ENCODE measurements at regions not wholly inside any gene's neighbourhood (a gene's known extent, or its start where the extent isn't known, plus 50 kb on each side); places are given as distances from the start of the nearest gene placed in this dataset.
"Not testable (repeated sequence)": the region's sequence is repeated elsewhere in the genome, so short reads cannot be mapped to it uniquely, and the experiment has no call there.

DNA sequence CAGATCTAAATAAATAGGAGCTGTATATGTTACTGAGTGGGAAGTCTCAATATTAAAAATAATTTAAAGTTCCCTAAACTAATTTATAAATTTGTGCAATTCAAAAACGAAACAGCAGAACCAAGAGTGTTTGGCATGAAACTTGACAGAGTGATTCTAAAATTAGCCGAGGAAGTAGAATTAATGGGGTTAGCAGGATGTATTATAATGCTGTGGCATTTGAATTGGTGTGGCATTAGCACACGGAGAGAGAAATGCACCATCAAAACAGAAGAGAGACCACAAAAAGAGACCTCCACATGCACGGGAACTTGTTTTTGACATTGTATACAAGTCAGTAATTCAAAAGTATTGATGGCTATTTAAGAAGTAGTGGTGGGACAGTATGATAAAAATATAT lies 366.0 kb upstream of the RGS6 start:
- no peak for DNase-seq

DNA sequence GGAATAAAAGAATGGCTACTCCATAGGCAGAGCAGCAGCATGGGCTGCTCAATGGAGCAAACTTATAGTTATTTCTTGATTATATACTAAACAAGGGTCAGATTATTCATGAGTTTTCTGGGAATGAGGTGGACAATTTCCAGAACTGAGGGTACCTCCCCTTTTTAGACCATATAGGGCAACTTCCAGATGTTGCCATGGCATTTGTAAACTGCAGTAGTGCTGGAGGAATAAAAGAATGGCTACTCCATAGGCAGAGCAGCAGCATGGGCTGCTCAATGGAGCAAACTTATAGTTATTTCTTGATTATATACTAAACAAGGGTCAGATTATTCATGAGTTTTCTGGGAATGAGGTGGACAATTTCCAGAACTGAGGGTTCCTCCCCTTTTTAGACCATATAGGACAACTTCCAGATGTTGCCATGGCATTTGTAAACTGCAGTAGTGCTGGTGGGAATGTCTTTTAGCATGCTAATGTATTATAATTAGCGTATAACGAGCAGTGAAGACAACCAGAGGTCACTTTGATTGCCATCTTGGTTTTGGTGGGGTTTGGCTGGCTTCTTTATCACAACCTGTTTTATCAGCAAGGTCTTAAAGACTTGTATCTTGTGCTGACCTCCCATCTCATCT lies 364.6 kb upstream of the RGS6 start:
- not testable (repeated sequence) for DNase-seq

DNA sequence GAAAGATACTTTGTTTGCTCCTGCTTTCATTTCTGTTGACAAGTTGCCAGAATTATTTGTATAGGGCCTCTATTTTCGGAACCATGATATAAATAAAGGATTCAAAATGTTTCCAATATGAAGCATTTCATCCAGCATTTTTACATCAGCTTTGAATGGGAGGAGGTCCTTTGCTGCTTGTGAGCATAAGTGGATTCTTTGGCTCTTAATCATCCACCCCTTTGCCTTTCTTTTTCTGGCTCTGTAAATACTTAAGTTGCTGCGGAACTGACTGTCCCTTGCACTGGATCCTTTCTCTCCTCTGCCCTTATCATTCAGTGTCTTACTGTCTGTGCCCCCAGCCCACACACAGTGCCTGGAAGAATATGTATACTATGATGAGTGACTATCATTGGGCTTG lies 357.3 kb upstream of the RGS6 start:
- peak; percentile 32 to 37 for DNase-seq

DNA sequence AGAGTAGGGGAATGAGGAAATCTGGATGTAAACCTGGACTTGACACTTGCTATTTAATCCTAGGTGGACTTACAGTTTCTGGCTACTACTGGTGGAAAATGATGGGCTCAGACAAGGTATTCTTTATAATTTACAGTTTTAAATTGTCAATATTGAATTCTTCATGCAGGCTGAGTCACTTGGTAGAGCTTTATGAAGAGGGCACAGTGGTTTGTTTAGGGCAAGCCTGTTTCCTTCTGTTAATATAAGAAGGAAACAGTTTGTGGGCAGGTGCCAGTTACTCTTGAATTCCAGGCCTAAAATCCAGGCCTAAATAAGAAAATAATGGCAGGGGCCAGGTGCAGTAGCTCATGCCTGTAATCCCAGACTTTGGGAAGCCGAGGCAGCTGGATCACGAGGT lies 355.8 kb upstream of the RGS6 start:
- DNase-seq, result no peak

DNA sequence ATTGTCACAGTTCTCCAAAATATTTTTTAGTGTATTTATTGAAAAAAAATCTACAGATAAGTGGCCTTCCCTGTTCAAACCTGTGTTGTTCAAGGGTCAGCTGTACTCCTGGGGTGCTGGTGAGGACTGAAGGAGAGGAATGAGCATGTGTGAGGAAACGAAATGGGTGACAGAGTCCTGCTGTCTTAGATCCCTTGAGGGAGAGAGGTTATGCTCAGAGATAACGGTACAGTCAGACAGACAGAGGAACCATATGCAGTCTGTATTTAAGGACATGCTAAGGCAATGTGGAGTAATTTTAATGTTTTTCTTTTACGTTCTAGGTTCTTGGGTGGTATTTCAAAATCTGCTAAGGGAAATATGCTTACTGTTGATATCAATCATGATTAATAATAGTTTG lies 352.9 kb upstream of the RGS6 start:
- DNase-seq, result no peak

DNA sequence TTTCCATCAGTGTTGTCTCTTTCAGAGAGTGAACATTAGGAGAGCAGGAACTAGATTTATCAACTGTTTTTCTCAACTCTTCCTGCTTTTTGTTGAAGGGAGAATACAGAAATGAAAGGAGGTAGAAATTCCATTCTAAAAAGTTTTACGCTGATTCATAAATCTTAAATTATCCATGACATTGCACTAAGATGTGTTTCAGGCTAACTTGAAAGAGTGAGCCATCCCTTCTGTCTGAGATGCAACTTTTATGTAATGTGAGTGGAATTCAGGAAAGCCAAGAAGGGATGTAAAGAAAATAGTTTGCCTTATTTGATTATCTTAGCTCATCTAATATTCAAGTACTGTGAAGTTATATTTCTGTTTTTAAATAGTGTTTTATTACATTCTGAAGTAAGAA lies 349.5 kb upstream of the RGS6 start:
- no peak for DNase-seq

DNA sequence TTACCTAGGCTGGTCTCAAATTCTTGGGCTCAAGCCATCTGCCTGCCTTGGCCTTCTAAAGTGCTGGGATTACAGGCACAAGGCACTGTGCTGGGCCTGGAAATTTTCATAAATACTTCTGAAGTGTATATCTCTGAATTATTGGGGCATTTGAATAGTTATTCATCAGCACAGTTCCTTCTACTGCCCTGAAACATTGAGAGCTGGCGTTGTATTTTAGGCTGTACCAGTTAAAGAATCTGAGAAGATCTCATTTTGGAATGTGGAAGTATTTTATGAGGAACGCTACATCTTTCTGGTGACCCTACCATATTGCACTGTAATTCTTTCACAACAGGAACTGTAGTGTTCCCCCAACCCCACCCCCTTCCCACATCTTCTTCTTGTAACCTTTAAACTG lies 349.0 kb upstream of the RGS6 start:
- no peak for DNase-seq

DNA sequence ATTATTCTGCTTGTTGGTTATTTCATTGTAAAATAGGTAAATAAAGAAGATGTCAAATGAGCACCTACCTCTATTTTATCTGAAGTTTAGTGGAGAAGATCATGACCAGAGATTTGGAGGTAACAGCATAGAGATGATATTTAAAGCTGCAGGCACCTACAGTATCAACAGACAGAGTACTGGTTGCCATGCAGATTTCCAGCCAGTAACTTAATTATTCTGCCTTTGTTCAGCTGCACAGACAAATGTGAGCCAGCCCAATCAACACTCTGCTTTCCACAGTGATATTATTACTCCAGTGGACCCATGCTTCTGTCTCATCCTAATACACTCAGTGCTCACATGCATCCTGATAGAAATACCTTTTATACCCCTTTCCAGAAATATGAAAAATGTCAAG lies 348.5 kb upstream of the RGS6 start:
- DNase-seq, result no peak

DNA sequence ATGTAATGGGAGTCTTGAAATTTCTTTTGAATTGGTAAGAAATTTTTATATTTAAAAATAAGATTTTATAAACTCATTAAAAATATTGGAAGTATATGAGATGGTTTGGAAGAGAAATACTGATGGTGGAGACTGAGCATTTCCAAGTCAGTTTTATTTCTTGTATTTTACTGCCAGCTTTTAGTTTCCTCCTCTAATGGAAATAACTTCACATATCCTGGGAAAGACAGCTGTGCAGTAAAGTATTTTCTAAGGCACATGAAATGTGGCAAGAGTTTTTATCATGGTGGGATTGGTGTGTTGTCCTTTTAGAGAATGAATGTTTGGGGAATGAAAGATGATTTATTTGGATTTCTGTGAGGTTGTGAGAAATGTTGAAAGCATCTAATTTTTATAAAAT lies 346.9 kb upstream of the RGS6 start:
- DNase-seq, result no peak

DNA sequence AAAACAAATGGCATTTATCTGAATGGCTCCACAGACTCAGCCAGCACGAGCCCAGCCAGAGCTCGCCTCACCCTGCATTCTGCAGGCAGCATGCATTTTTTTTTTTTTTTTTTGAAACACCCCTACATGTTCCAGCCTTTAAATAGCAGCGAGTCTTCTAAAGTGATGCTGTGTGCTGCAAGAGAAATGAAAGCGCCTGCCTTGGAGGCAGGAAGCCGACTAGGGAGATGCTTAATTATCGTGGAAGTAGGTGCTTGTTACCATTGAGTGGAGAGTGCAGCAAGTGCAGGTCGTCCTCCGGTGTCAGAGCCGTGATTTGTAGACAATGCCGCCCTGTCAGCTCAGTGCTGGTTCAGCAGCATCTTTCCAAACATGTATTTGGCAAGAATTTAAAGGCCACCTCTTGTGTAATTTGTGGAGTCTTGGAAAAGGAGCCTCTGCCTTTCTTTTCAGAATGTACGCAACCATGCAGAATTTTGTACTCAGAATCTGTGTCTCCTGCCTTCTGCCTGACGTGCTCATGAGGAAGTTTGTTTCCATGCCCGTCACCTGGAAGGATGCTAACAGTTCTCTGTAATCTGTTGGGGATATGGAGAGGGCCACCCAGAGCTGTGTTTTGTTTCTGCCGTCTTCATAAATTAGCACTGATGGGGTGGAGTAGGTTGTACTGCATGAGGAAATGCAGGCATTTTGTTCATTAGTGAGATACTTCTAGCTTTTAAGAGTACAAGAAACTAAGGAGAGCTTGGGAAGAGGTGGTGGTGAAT lies 345.9 kb upstream of the RGS6 start:
- peak; percentile 33 to 35 for DNase-seq

DNA sequence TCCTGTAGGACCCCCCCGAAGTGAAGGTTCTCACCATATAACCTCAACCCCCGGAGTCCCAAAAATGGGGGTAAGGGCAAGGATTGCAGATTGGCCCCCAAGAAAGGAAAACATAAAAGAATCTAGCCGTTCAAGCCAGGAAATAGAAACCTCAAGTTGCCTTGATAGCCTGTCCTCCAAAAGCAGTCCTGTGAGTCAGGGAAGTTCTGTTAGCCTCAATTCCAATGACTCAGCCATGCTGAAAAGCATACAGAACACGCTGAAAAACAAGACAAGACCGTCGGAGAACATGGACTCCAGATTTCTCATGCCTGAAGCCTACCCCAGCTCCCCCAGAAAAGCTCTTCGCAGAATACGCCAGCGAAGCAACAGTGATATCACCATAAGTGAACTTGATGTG lies 344.2 kb upstream of the RGS6 start:
- DNase-seq, result no peak

DNA sequence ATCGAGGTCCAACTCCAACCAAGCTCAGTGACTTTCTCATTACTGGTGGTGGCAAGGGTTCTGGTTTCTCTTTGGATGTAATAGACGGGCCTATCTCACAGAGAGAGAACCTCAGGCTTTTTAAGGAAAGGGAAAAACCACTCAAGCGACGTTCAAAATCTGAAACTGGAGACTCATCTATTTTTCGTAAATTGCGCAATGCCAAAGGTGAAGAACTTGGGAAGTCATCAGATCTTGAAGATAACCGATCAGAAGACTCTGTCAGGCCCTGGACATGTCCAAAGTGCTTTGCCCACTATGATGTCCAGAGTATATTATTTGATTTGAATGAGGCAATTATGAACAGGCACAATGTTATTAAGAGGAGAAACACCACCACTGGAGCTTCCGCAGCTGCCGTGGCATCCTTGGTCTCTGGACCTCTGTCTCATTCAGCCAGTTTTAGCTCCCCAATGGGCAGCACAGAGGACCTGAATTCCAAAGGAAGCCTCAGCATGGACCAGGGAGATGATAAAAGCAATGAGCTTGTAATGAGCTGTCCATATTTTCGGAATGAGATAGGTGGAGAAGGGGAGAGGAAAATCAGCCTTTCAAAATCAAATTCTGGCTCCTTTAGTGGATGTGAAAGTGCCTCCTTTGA lies 343.5 kb upstream of the RGS6 start:
- DNase-seq, result no peak

DNA sequence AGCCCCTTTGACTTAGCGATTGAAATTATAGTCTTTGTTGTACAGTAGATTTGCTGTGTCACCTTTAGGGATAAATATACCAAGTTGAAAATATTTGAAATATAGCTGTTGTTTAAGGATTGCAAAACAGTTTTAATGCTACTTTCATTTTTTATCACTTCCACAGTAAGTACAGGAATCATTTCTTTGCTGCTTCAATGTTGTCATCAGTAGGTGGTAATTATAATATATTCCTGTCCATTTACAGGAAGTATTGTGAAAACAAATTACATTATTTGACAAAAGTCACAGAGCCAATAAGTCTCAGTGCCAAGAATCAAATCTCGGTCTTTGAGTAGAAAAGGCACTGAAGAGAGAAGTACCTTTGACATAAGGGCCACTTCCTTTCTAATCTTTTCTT lies 342.6 kb upstream of the RGS6 start:
- DNase-seq, result no peak

DNA sequence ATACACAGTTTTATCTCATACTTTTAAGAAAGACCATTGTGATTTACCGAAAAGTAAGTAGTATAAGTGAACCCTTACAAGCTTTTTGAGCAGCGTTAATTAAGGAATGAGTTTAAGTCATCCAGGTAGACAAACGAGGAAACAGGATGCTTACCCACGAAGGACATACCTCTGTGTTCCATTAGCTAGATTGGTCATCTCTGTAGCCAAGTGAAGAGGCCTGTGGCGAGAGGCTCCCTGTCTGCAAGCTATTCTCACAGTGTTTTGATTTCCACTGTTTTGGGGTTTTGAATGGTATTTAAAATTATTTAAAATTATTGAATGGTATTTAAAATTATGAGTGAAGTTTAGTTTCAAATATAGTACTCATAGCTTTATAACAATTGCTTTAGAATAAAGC lies 342.1 kb upstream of the RGS6 start:
- DNase-seq, result no peak

DNA sequence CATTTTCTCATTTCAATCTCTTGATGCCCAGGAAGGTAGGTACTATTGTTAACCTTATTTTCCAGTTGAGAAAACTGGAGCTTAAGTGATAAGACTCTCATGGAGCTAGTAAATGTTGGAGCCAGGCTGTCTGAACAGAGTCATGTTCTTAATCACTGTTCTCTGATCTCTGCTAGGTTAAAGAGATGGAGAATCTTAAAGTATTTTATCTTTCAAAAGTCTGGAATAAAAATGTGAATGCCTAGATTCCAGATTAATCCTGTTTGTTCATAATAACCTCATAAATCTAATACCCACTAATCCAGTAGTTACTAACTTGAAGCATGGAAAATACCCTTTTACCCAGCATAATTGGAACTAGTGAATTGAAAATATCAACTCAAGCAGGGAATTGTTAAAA lies 341.0 kb upstream of the RGS6 start:
- no peak for DNase-seq

DNA sequence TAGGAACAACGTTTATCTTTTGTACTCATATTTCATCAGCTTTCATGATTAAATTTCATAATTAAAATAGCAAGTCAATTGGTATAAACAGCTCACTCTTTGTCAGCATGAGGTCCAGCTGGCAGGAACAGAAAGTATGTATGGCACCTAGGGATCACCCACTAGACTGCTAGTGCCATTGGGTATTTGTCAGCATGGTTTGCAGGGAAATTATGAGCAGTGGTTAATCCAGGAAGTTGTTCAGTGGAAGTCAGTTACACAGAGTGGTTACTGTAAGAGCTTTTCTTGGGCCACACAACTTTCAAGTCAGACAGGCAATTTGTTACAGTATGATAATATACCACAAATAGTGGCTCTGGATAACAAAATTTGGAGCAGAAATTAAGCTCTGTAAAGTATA lies 340.3 kb upstream of the RGS6 start:
- no peak for DNase-seq

DNA sequence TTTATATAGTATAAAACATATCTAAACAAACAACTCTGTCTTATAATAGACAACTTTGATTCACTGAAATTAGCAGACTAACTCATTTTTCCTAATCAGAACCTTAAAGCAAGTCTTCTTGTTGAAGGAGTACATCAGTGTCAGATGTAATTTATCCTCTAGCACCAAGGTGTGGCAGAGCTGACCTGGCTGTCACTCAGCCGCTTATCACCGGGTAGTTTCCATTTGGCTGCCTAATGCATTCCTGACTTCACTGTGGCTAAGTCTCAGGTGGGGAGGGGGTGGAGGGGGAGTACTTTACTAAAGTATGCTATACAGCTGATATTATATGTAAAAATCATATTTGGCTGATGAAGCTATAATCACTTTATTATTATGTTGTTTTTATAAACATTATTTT lies 339.9 kb upstream of the RGS6 start:
- no peak for DNase-seq

DNA sequence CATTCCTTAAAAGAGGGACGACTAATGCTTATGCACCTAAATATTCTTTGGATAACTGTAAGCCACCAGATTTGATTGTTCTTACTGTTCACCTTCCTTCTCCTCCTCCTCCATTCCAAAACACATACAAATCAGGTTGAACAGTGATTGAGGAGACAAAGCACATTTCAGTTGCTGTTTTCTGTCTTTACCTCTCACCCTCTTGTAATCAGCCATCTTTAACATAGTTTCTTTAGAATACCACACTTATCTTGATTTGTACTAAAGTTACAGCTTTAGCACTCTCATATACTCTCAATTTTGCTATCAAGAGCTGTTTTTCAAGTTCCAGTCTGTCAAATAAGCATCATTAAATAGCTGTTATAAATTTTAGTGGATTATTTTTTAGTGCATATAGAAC lies 338.3 kb upstream of the RGS6 start:
- DNase-seq, result no peak

DNA sequence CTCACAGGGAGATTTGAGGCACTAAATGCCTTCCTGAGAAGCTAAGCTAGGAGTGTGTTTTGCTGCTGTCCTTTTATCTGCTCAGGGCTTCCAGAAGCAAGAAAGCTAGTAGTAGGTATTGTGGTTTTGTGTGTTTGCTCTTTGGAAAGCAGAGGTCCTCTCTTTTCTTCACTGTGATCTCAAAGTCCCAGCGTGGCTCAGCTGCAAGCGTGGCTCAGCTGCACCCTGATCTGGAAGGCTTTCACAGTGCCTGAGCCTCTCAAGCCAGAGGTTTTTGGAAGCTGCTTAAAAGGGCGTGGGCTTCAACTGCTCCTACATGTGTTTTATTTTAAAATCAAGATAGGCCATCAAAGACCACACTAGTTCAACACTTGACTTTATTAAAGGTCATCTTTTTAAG lies 337.4 kb upstream of the RGS6 start:
- DNase-seq, result peak; percentile 26 to 38

DNA sequence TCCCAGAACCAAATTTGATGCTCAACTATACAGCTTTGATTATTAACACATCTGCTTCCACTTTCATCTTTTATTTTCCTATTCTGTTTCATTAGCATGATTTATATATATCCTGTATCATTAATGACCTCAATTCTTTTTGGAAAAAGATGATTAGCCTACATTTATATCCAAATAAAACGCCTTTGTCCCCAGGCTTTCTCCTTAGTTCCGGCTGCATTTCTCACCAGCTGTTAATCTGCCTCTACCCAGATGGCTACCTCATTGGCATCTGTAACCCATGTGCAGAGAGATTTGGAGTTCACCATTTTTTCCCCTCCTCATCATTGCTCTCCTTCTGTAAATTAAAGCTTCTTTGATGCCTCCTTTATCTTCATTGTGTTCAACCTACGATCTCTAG lies 336.8 kb upstream of the RGS6 start:
- DNase-seq, result no peak

DNA sequence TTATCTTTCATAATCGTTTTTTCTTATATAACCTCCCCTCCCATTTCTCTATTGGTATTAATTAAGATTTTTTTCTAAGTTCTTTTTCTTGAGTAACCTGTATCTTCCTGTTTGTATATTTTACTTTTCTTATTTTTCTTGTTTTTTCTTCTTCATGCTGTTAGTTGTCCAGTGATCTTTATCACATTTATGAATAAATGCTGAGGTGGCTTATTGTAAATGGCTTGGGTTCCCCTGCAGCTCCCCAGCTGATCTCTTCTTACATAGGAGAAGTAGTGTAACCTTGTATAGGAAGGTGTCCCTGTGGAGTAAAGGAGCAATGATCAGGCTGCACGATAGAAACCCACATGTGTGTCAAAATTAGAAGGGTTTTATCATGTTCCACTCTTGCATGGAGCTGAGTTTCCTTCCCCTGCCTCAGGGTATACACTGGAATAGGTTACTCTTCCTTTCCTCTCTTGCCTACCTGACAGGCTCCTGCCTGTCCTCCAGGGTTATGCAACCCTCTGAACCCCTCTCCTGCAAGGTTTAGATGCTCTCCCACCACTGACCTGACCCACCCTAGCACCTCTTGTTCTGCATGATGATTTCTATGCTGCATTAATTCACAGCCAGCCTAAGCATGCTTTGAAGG lies 334.8 kb upstream of the RGS6 start:
- no peak for DNase-seq

DNA sequence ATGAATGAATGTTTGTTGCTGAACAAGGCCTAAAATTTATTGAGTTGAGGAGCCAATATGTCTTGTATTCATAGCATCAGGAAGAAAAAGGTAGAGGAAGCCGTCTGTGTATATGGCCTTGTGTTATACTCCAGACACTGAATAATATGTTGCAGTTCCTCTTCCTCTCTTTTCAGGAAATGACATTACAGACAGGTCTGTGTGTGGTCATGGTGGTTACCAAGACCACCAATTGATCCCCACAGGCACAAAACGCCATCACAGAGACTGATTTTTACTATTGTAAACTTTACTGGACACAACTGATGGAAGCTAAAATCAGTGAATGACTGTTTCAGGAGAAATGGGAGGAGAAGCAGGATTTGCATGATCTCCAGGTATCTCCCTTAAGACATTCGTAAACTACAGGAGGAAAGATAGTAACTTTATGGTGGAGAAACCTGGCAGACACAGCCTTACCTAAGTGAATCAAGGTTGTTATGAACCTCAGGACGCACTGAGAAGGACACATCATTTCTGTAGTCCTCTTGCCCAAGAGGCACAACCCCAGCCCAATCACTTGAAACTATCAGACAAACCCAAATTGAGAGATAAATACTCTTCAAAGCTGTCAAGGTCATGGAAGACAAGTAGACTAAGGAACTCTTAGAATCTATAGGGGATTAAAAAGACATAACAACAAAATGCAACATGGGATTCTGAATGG lies 334.1 kb upstream of the RGS6 start:
- no peak for DNase-seq

Data from right lung (tissue), 2 donors.